Mesodermal cell (in vitro differentiated cells): ENCODE measurements at regions not wholly inside any gene's neighbourhood (a gene's known extent, or its start where the extent isn't known, plus 50 kb on each side); places are given as distances from the start of the nearest gene placed in this dataset.

Experiments
- H3K27ac ChIP-seq: 2 replicates; pipeline ENCODE4 v1.7.0; 2013; ENCODE audit warnings: mild to moderate bottlenecking, low read depth, low read length, moderate library complexity; ENCODE audit not compliant: severe bottlenecking
- H3K36me3 ChIP-seq: 2 replicates; pipeline ENCODE4 v1.7.1; 2013; ENCODE audit warnings: mild to moderate bottlenecking, low read length, moderate library complexity; ENCODE audit not compliant: control insufficient read depth, insufficient read depth
- H3K4me1 ChIP-seq: one replicate; pipeline ENCODE4 v1.7.1; 2013; ENCODE audit warnings: mild to moderate bottlenecking, low read length; ENCODE audit not compliant: insufficient read depth, control insufficient read depth, poor library complexity, severe bottlenecking
- H3K4me3 ChIP-seq: 2 replicates; pipeline ENCODE4 v1.7.0; 2013; ENCODE audit warnings: low read length, control low read depth, mild to moderate bottlenecking; ENCODE audit not compliant: insufficient read depth, poor library complexity, severe bottlenecking; ENCODE audit errors: extremely low read depth
- H3K9me3 ChIP-seq: 2 replicates; pipeline ENCODE4 v1.7.1; 2013; ENCODE audit warnings: mild to moderate bottlenecking, low read length, moderate library complexity; ENCODE audit not compliant: control insufficient read depth
- WGBS, 2 experiments: methylation state at CpG; one replicate each; pipeline ENCODE4 v1.1.5; 2013; ENCODE audit warnings: missing lambda C conversion rate in 2 of 2; ENCODE audit not compliant: insufficient coverage in 2 of 2; 5-methylcytosine and 5-hydroxymethylcytosine counted together

- WGBS, 2 experiments: 80% methylated on average over 1 of the region's 2 CpGs; no CpG with 5 or more reads in 1 of the 2 experiments
- H3K9me3 ChIP-seq: no peaks in the 10 kb centered on the region
- H3K27ac ChIP-seq: no peak overlapping the region
- H3K4me3 ChIP-seq: no peak overlapping the region
- H3K4me1 ChIP-seq: no peaks in the 10 kb centered on the region
- H3K36me3 ChIP-seq: no peaks in the 10 kb centered on the region
Measured at GRCh38 chr10:61029411-61029810, 85.4 kb upstream of the RHOBTB1 start.

GRCh38 chr10:61028861-61029361 lies 84.9 kb upstream of the RHOBTB1 start:
- H3K27ac ChIP-seq: no peak overlapping the region
- WGBS, 2 experiments: 91 to 98% methylated on average over 4 of the region's 5 CpGs

GRCh38 chr10:61024856-61025201 lies 80.8 kb upstream of the RHOBTB1 start:
- no peaks in the 10 kb centered on the region for H3K4me1 ChIP-seq
- H3K9me3 ChIP-seq: no peaks in the 10 kb centered on the region
- WGBS, 2 experiments: 90% methylated on average over 1 of the region's 2 CpGs; no CpG with 5 or more reads in 1 of the 2 experiments

More at GRCh38 chr10:61028861-61029361, 84.9 kb upstream of the RHOBTB1 start:
- no peaks in the 10 kb centered on the region for H3K4me1 ChIP-seq
- no peaks in the 10 kb centered on the region for H3K9me3 ChIP-seq
- H3K36me3 ChIP-seq: no peaks in the 10 kb centered on the region
- H3K4me3 ChIP-seq: no peak overlapping the region

GRCh38 chr10:61024151-61024855 lies 80.3 kb upstream of the RHOBTB1 start:
- no peaks in the 10 kb centered on the region for H3K4me1 ChIP-seq
- no peak overlapping the region for H3K4me3 ChIP-seq
- H3K36me3 ChIP-seq: no peaks in the 10 kb centered on the region
- no peaks in the 10 kb centered on the region for H3K9me3 ChIP-seq
- WGBS, 2 experiments: 17 to 71% methylated on average over 1 of the region's 1 CpG
- H3K27ac ChIP-seq: no peak overlapping the region

More at GRCh38 chr10:61024856-61025201, 80.8 kb upstream of the RHOBTB1 start:
- Histone ChIP-seq H3K36me3 (no peaks in the 10 kb centered on the region), H3K27ac (no peak overlapping the region), H3K4me3 (no peak overlapping the region)

DNA sequence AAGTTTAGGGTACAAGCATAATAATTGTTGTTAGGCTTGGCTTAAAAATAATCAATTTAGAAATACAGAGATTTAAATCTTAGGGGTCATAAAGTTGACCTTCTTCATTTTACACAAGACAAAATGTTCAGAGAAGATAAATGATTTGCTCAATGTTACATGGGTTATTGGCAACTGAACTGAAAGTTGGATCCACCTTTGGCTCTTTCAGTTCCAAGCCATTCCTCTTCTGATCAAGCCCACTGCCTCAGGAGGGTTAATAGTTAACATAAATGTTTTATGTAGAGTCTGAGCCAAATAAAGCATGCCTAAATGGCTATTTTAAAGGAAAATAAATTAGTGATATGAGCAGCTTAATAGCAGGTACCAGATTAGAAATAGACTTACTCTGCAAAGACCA lies 79.1 kb upstream of the RHOBTB1 start:
- H3K4me1 ChIP-seq: no peaks in the 10 kb centered on the region
- no peak overlapping the region for H3K27ac ChIP-seq
- H3K4me3 ChIP-seq: no peak overlapping the region
- no peaks in the 10 kb centered on the region for H3K36me3 ChIP-seq
- no peaks in the 10 kb centered on the region for H3K9me3 ChIP-seq

- no peaks in the 10 kb centered on the region for H3K36me3 ChIP-seq
- 86% methylated on average over 2 of the region's 2 CpGs; no CpG with 5 or more reads in 1 of the 2 experiments for WGBS, 2 experiments
- H3K27ac ChIP-seq: no peak overlapping the region
- no peaks in the 10 kb centered on the region for H3K4me1 ChIP-seq
- no peak overlapping the region for H3K4me3 ChIP-seq
- no peaks in the 10 kb centered on the region for H3K9me3 ChIP-seq
Measured at GRCh38 chr10:61021926-61022325, 77.9 kb upstream of the RHOBTB1 start.

GRCh38 chr10:61020420-61021158 lies 76.6 kb upstream of the RHOBTB1 start:
- Histone ChIP-seq H3K9me3 (no peaks in the 10 kb centered on the region), H3K27ac (no peak overlapping the region)
- WGBS, 2 experiments: no CpG with 5 or more reads among the region's 3 CpGs

DNA sequence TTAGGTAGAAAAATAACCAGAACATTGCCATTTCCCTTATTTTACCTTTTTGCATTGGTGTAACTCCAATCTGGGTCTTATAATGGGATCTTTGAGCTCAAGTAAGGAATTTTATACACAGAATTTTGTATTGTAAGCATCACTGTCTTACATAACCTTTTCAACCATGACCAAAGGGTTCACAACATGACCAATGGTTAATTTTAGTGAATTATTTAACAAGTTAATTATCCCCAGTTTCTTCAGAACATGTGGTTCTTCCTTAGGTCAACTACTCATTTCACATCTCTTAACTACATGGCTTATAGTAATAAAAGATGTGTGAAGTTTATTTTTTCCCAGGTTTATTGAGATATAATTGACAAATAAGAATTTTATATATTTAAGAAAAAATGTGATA lies 74.2 kb upstream of the RHOBTB1 start:
- Histone ChIP-seq H3K4me3 (no peak overlapping the region), H3K9me3 (no peaks in the 10 kb centered on the region), H3K27ac (no peak overlapping the region), H3K4me1 (no peaks in the 10 kb centered on the region), H3K36me3 (no peaks in the 10 kb centered on the region)

More at GRCh38 chr10:61020420-61021158, 76.6 kb upstream of the RHOBTB1 start:
- no peak overlapping the region for H3K4me3 ChIP-seq
- no peaks in the 10 kb centered on the region for H3K36me3 ChIP-seq
- no peaks in the 10 kb centered on the region for H3K4me1 ChIP-seq

DNA sequence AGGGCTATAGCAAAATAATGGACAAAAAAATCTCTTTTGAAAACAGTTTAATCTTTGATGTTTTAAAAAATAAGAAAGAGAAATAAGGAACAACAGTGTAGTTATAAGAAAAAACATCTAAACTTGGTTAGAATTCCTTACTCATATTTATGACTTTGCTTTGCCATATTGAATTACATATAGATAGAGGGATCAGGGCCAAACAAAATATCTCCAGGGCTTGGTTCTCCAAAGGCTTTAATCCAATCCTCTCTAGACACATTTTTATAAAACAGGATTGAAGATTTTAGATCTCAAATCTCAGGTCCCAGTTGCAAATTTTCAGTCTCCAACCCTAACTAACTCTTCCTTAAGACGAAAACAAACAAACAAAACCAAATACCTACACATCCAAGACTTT lies 72.6 kb upstream of the RHOBTB1 start:
- Histone ChIP-seq H3K4me1 (no peaks in the 10 kb centered on the region), H3K27ac (no peak overlapping the region), H3K4me3 (no peak overlapping the region), H3K9me3 (no peaks in the 10 kb centered on the region), H3K36me3 (no peaks in the 10 kb centered on the region)
- no CpG with 5 or more reads among the region's 1 CpG for whole genome bisulfite sequencing, 2 experiments

DNA sequence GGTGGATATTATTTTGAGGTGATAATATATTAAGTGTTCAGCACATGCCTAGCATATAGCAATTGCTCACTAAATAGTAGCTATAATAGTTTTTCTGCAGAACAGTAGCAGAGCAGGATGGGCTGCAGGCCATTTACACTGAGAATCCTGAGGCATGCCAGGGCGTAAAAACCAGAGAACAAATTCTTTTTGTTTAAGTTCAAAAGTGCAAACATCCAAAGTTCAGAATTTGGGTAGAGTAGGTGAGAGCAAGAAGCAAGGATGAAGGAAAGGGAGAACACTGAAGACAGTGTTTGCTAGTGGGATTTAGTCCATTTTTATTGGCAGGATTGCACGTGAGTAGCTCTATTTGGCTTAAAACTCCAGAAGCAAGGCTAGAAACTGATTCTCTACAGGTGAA lies 72.0 kb upstream of the RHOBTB1 start:
- Histone ChIP-seq H3K4me1 (no peaks in the 10 kb centered on the region), H3K9me3 (no peaks in the 10 kb centered on the region), H3K36me3 (no peaks in the 10 kb centered on the region), H3K4me3 (no peak overlapping the region), H3K27ac (no peak overlapping the region)
- 93% methylated on average over 2 of the region's 2 CpGs; no CpG with 5 or more reads in 1 of the 2 experiments for WGBS, 2 experiments

- WGBS, 2 experiments: 83% methylated on average over 1 of the region's 1 CpG; no CpG with 5 or more reads in 1 of the 2 experiments
- Histone ChIP-seq H3K4me1 (no peaks in the 10 kb centered on the region), H3K36me3 (no peaks in the 10 kb centered on the region), H3K4me3 (no peak overlapping the region), H3K27ac (no peak overlapping the region), H3K9me3 (no peaks in the 10 kb centered on the region)
Measured at GRCh38 chr10:61010863-61011262, 66.9 kb upstream of the RHOBTB1 start.
